H1 (cell line): ENCODE measurements at regions not wholly inside any gene's neighbourhood (a gene's known extent, or its start where the extent isn't known, plus 50 kb on each side); places are given as distances from the start of the nearest gene placed in this dataset.
A peak's percentile ranks its signal among the peaks of the same experiment; 100 is the strongest.

ENCODE experiments used
- CTCF ChIA-PET: fragments of 300-600 bp; sonication (Branson Sonifier 250); formaldehyde crosslinking; loops from one replicate; lab custom pipeline; 2021; ENCODE audit not compliant: partially characterized antibody; lab: Charles Lee
- POLR2A ChIA-PET: fragments of 300-600 bp; sonication (Branson Sonifier 250); formaldehyde crosslinking; loops from one replicate; lab custom pipeline; 2021; ENCODE audit warnings: inconsistent platforms; ENCODE audit not compliant: partially characterized antibody; lab: Charles Lee
- DNase-seq, 2 experiments: peaks; one replicate each; pipeline versions ENCODE4 v3.0.0 to v3.0.0-alpha.2; 2010 to 2022; ENCODE audit warnings: low spot score in 2 of 2, low read depth in 1 of 2, mixed read lengths in 1 of 2
- FAIRE-seq: peaks from 2 replicates; lab custom pipeline; 2011; peaks lifted over from hg19 to GRCh38; lab: Jason Lieb, UNC
- H2AFZ ChIP-seq: 2 replicates; pipeline ENCODE4 v1.8.1; 2012; ENCODE audit warnings: low read length, inconsistent platforms
- H2AK5ac ChIP-seq: 2 replicates; pipeline ENCODE4 v1.6.1; 2013; ENCODE audit warnings: low read depth, low read length
- H2BK120ac ChIP-seq: replicated peaks from 2 replicates; pipeline ENCODE3; 2013; ENCODE audit warnings: low read depth, low read length, inconsistent platforms
- H2BK12ac ChIP-seq: 2 replicates; pipeline ENCODE4 v1.6.1; 2013; ENCODE audit warnings: low read depth, low read length
- H2BK15ac ChIP-seq: 2 replicates; pipeline ENCODE4 v1.6.1; 2013; ENCODE audit warnings: low read length
- H2BK20ac ChIP-seq: 2 replicates; pipeline ENCODE4 v1.6.1; 2013; ENCODE audit warnings: low read length
- H2BK5ac ChIP-seq: 2 replicates; pipeline ENCODE4 v1.6.1; 2013; ENCODE audit warnings: low read depth, low read length
- H3K14ac ChIP-seq: 2 replicates; pipeline ENCODE4 v1.6.1; 2013; ENCODE audit warnings: inconsistent platforms; ENCODE audit not compliant: insufficient read length
- H3K18ac ChIP-seq: 2 replicates; pipeline ENCODE4 v1.6.1; 2013; ENCODE audit warnings: low read length; ENCODE audit errors: extremely low read depth
- H3K23ac ChIP-seq: 2 replicates; pipeline ENCODE4 v1.6.1; 2013; ENCODE audit warnings: inconsistent platforms; ENCODE audit not compliant: insufficient read length
- H3K23me2 ChIP-seq: 2 replicates; pipeline ENCODE4 v1.6.1; 2013; ENCODE audit warnings: low read depth, low read length
- H3K27ac ChIP-seq: 2 replicates; pipeline ENCODE4 v1.6.1; 2011; ENCODE audit warnings: low read depth, low read length, inconsistent platforms
- H3K27me3 ChIP-seq, 4 experiments: replicated peaks in 1 of 4; 1 replicate in 1 of 4; 2 replicates in 3 of 4; pipeline versions ENCODE4 v1.6.1 to v1.8.1; 2011 to 2013; ENCODE audit warnings: low read length in 3 of 4, mild to moderate bottlenecking in 3 of 4, inconsistent platforms in 2 of 4, mixed read lengths in 2 of 4, moderate library complexity in 1 of 4; ENCODE audit not compliant: control insufficient read depth in 3 of 4, insufficient read depth in 3 of 4; ENCODE audit errors: extremely low read depth in 1 of 4
- H3K36me3 ChIP-seq, 4 experiments: 2 replicates each; pipeline versions ENCODE4 v1.6.1 to v1.8.1; 2011 to 2013; ENCODE audit warnings: mild to moderate bottlenecking in 4 of 4, low read length in 3 of 4, moderate library complexity in 2 of 4, control low read depth in 1 of 4, inconsistent platforms in 1 of 4; ENCODE audit not compliant: insufficient read depth in 4 of 4, control insufficient read depth in 2 of 4
- H3K4ac ChIP-seq: replicated peaks from 2 replicates; pipeline ENCODE3; 2013; ENCODE audit warnings: low read length, low read depth, mixed read lengths, inconsistent platforms; ENCODE audit not compliant: insufficient read length
- H3K4me1 ChIP-seq, 4 experiments: replicated peaks in 1 of 4; 1 replicate in 1 of 4; 2 replicates in 3 of 4; pipeline versions ENCODE4 v1.6.1 to v1.8.1; 2011 to 2013; ENCODE audit warnings: low read length in 3 of 4, inconsistent platforms in 2 of 4, mixed read lengths in 1 of 4; ENCODE audit not compliant: insufficient read depth in 4 of 4, control insufficient read depth in 3 of 4
- H3K4me2 ChIP-seq, 2 experiments: 2 replicates each; pipeline versions ENCODE4 v1.6.1 to v1.8.1; 2011 to 2013; ENCODE audit warnings: low read depth in 2 of 2, low read length in 2 of 2, control low read depth in 1 of 2, inconsistent platforms in 1 of 2, mild to moderate bottlenecking in 1 of 2; ENCODE audit not compliant: insufficient read depth in 1 of 2
- H3K4me3 ChIP-seq, 4 experiments: fragments of 200-600, 300-600 bp in 1 of 4; sonication (generic), shearing (Covaris generic), sonication (Bioruptor Twin) in 1 of 4; 2 replicates each; pipeline versions ENCODE4 v1.5.1 to v1.8.1; 2011 to 2016; ENCODE audit warnings: low read length in 4 of 4, low read depth in 3 of 4, control low read depth in 2 of 4, inconsistent platforms in 2 of 4, mild to moderate bottlenecking in 2 of 4, mixed read lengths in 1 of 4, moderate library complexity in 1 of 4; ENCODE audit not compliant: insufficient read depth in 2 of 4; ENCODE audit errors: extremely low read depth in 1 of 4
- H3K56ac ChIP-seq: replicated peaks from 2 replicates; pipeline ENCODE3; 2013; ENCODE audit warnings: low read depth, mild to moderate bottlenecking, mixed read lengths, low read length, inconsistent platforms; ENCODE audit not compliant: insufficient read length
- H3K79me1 ChIP-seq: 2 replicates; pipeline ENCODE4 v1.6.1; 2013; ENCODE audit warnings: low read depth, low read length, control low read depth
- H3K79me2 ChIP-seq, 2 experiments: 2 replicates each; pipeline versions ENCODE4 v1.6.1 to v1.8.1; 2012 to 2013; ENCODE audit warnings: low read length in 2 of 2, mild to moderate bottlenecking in 2 of 2, inconsistent platforms in 1 of 2; ENCODE audit not compliant: insufficient read depth in 2 of 2, control insufficient read depth in 1 of 2
- H3K9ac ChIP-seq, 4 experiments: replicated peaks in 1 of 4; 1 replicate in 1 of 4; 2 replicates in 3 of 4; pipeline versions ENCODE4 v1.6.1 to v1.8.1; 2011 to 2013; ENCODE audit warnings: low read depth in 3 of 4, low read length in 3 of 4, control low read depth in 2 of 4, mild to moderate bottlenecking in 2 of 4, moderate library complexity in 2 of 4, inconsistent platforms in 1 of 4; ENCODE audit errors: extremely low read depth in 1 of 4
- H3K9me3 ChIP-seq, 2 experiments: 2 replicates each; pipeline versions ENCODE4 v1.6.1 to v1.8.1; 2012 to 2013; ENCODE audit warnings: mild to moderate bottlenecking in 2 of 2, moderate library complexity in 2 of 2, control low read depth in 1 of 2, inconsistent platforms in 1 of 2, low read depth in 1 of 2, low read length in 1 of 2, mixed read lengths in 1 of 2; ENCODE audit not compliant: insufficient read depth in 2 of 2
- H4K20me1 ChIP-seq, 2 experiments: replicated peaks in 1 of 2; 2 replicates each; pipeline versions ENCODE3 to v1.8.1; 2011 to 2013; ENCODE audit warnings: inconsistent platforms in 2 of 2, low read length in 2 of 2, mild to moderate bottlenecking in 1 of 2; ENCODE audit not compliant: insufficient read depth in 2 of 2, control insufficient read depth in 1 of 2
- H4K5ac ChIP-seq: 2 replicates; pipeline ENCODE4 v1.6.1; 2013; ENCODE audit warnings: low read length, low read depth, mixed read lengths, inconsistent platforms; ENCODE audit not compliant: insufficient read length
- H4K8ac ChIP-seq: 2 replicates; pipeline ENCODE4 v1.8.0; 2013; ENCODE audit warnings: mild to moderate bottlenecking, moderate library complexity, low read length, inconsistent platforms; ENCODE audit not compliant: insufficient read depth; ENCODE audit errors: extremely low read depth
- H4K91ac ChIP-seq: replicated peaks from 2 replicates; pipeline ENCODE3; 2013; ENCODE audit warnings: low read length, mixed read lengths, inconsistent platforms; ENCODE audit not compliant: insufficient read length
- ATF3 ChIP-seq: IDR thresholded peaks from 2 replicates; pipeline ENCODE4 v1.6.1; 2011; ENCODE audit warnings: low read depth, mild to moderate bottlenecking, low read length; ENCODE audit not compliant: insufficient read depth
- KDM1A ChIP-seq: fragments of 200-600, 300-600 bp; sonication (generic); IDR thresholded peaks from 2 replicates; pipeline ENCODE4 v1.7.1; 2016; ENCODE audit warnings: mild to moderate bottlenecking, low read length, borderline replicate concordance
- ZNF274 ChIP-seq: IDR thresholded peaks from 2 replicates; pipeline ENCODE4 v1.7.0; 2012; ENCODE audit warnings: low read length, borderline replicate concordance; ENCODE audit errors: extremely low read depth
- WGBS, 2 experiments: shearing (Covaris generic) in 1 of 2; methylation state at CpG; one replicate each; pipeline versions ENCODE4 v1.1.6 to v1.1.7; 2013 to 2015; ENCODE audit warnings: low lambda C conversion rate in 2 of 2, mixed read lengths in 2 of 2, inconsistent platforms in 1 of 2, low coverage in 1 of 2, missing lambda C conversion rate in 1 of 2; ENCODE audit not compliant: insufficient replicate concordance in 2 of 2, insufficient coverage in 1 of 2, insufficient read length in 1 of 2; ENCODE audit errors: extremely low coverage in 1 of 2, missing lambda C conversion rate in 1 of 2; 5-methylcytosine and 5-hydroxymethylcytosine counted together

GRCh38 chr20:50450493-50450826 lies 59.7 kb upstream of the PTPN1 start:
- POLR2A ChIA-PET, result no interaction called here

More at GRCh38 chr20:50450493-50450826, 59.7 kb upstream of the PTPN1 start:
- Histone ChIP-seq H4K91ac (no peak overlapping the region), H3K23ac (no peak overlapping the region), H2BK5ac (no peak overlapping the region), H4K20me1 (no peaks in the 10 kb centered on the region), H2AK5ac (no peak overlapping the region), H3K79me2 (no peaks in the 10 kb centered on the region), H3K9me3 (no peaks in the 10 kb centered on the region), H3K36me3 (no peaks in the 10 kb centered on the region), H3K79me1 (no peaks in the 10 kb centered on the region), H3K27me3 (no peaks in the 10 kb centered on the region), H3K27ac (no peak overlapping the region), H2BK15ac (no peak overlapping the region), H4K8ac (no peak overlapping the region), H3K4me2 (peak overlapping the region in 1 of 2 experiments; percentile 44; a peak in 1 of 4 replicates), H3K14ac (no peak overlapping the region), H3K56ac (no peak overlapping the region), H3K4me3 (no peak overlapping the region), H2BK12ac (no peak overlapping the region), H2AFZ (no peak overlapping the region), H3K4ac (no peak overlapping the region), H2BK20ac (no peak overlapping the region), H2BK120ac (no peak overlapping the region), H3K9ac (no peak overlapping the region), H3K18ac (no peak overlapping the region), H3K4me1 (peaks cover 0 to 5% (median 3%) of the 10 kb centered on the region in 4 experiments; a peak in 4 of 7 replicates), H3K23me2 (peaks cover 2% of the 10 kb centered on the region; the same call in 1 of the 2 replicates), H4K5ac (no peak overlapping the region)
- WGBS, 2 experiments, result 73% methylated on average over 1 of the region's 1 CpG; no CpG with 5 or more reads in 1 of the 2 experiments
- CTCF ChIA-PET, result interaction anchor here (0.9 to 2.0 kb wide), 11 partner anchors 10 to 479 kb away, joined by 3 to 16 read pairs (median 3); no protein-coding TSS in a partner anchor
- FAIRE-seq (no peak), DNase-seq (no peak)
- TF ChIP-seq KDM1A, result peak; percentile 25; the same call in 1 of the 2 replicates
- no peak for TF ChIP-seq ATF3
- TF ChIP-seq ZNF274, result no peak
